GM03348 (cell line): ENCODE measurements at regions not wholly inside any gene's neighbourhood (a gene's known extent, or its start where the extent isn't known, plus 50 kb on each side); places are given as distances from the start of the nearest gene placed in this dataset.
"Not testable (repeated sequence)": the region's sequence is repeated elsewhere in the genome, so short reads cannot be mapped to it uniquely, and the experiment has no call there.

Experiments
- DNase-seq: peaks from one replicate; pipeline ENCODE4 v3.0.0; 2012; ENCODE audit warnings: low spot score

GRCh38 chr1:148315071-148315811 is 163.2 kb upstream of the NBPF11 start:
- DNase-seq: no peak

GRCh38 chr1:148310807-148311206 is 158.7 kb upstream of the NBPF11 start:
- DNase-seq: no peak

GRCh38 chr1:148309940-148310500 is 157.9 kb upstream of the NBPF11 start:
- no peak for DNase-seq

- no peak for DNase-seq
Observed at GRCh38 chr1:148308832-148309458, 156.9 kb upstream of the NBPF11 start.

- no peak for DNase-seq
Observed at GRCh38 chr1:148307583-148308185, 155.6 kb upstream of the NBPF11 start.

GRCh38 chr1:148304935-148305334 is 152.9 kb upstream of the NBPF11 start:
- not testable (repeated sequence) for DNase-seq

GRCh38 chr1:148302586-148303364 is 150.7 kb upstream of the NBPF11 start:
- DNase-seq: not testable (repeated sequence)

- not testable (repeated sequence) for DNase-seq
Observed at GRCh38 chr1:148297852-148298251, 145.8 kb upstream of the NBPF11 start.

GRCh38 chr1:148296511-148296910 is 144.4 kb upstream of the NBPF11 start:
- no peak for DNase-seq

GRCh38 chr1:148294116-148294807 is 142.2 kb upstream of the NBPF11 start:
- no peak for DNase-seq

GRCh38 chr1:148293651-148294050 is 141.6 kb upstream of the NBPF11 start:
- no peak for DNase-seq

- DNase-seq: no peak
Observed at GRCh38 chr1:148292915-148293314, 140.8 kb upstream of the NBPF11 start.

GRCh38 chr1:148290881-148291280 is 138.8 kb upstream of the NBPF11 start:
- DNase-seq: no peak

- no peak for DNase-seq
Observed at GRCh38 chr1:148289647-148290046, 137.6 kb upstream of the NBPF11 start.

GRCh38 chr1:148285946-148286345 is 133.9 kb upstream of the NBPF11 start:
- DNase-seq: not testable (repeated sequence)

GRCh38 chr1:148280831-148281572 is 128.9 kb upstream of the NBPF11 start:
- DNase-seq: not testable (repeated sequence)

GRCh38 chr1:148279002-148279542 is 127.0 kb upstream of the NBPF11 start:
- DNase-seq: not testable (repeated sequence)

GRCh38 chr1:148277865-148278279 is 125.8 kb upstream of the NBPF11 start:
- not testable (repeated sequence) for DNase-seq

GRCh38 chr1:148267066-148267465 is 115.0 kb upstream of the NBPF11 start:
- not testable (repeated sequence) for DNase-seq
